CD1c-positive myeloid dendritic cell (primary cell): ENCODE measurements at regions not wholly inside any gene's neighbourhood (a gene's known extent, or its start where the extent isn't known, plus 50 kb on each side); places are given as distances from the start of the nearest gene placed in this dataset.

ENCODE experiments used
- DNase-seq: peaks from one replicate; pipeline ENCODE4 v3.0.0-alpha.2; 2016; ENCODE audit errors: extremely low spot score

- DNase-seq, result no peak
These were observed 91.9 kb upstream of the RESF1 start for GRCh38 chr12:31867292-31867691.

GRCh38 chr12:31866523-31866922, 92.7 kb upstream of the RESF1 start:
- no peak for DNase-seq

GRCh38 chr12:31865023-31865422, 94.2 kb upstream of the RESF1 start:
- no peak for DNase-seq

GRCh38 chr12:31861360-31861759, 97.9 kb upstream of the RESF1 start:
- no peak for DNase-seq

GRCh38 chr12:31860401-31860800, 98.8 kb upstream of the RESF1 start:
- DNase-seq, result no peak

GRCh38 chr12:31859232-31859977, 99.8 kb upstream of the RESF1 start:
- DNase-seq, result peak; percentile 82

- DNase-seq, result no peak
These were observed 103.8 kb upstream of the RESF1 start for GRCh38 chr12:31855427-31855826.

- DNase-seq, result no peak
These were observed 105.2 kb upstream of the RESF1 start for GRCh38 chr12:31853977-31854376.

- DNase-seq, result peak; percentile 65
These were observed 105.7 kb upstream of the RESF1 start for GRCh38 chr12:31853520-31853919.

- no peak for DNase-seq
These were observed 108.9 kb upstream of the RESF1 start for GRCh38 chr12:31850268-31850667.

- no peak for DNase-seq
These were observed 110.0 kb upstream of the RESF1 start for GRCh38 chr12:31849090-31849687.

GRCh38 chr12:31846405-31846804, 112.8 kb upstream of the RESF1 start:
- no peak for DNase-seq

- DNase-seq, result no peak
These were observed 113.4 kb upstream of the RESF1 start for GRCh38 chr12:31845613-31846322.

GRCh38 chr12:31843398-31844095, 114.7 kb upstream of the AMN1 start:
- DNase-seq, result no peak

GRCh38 chr12:31837913-31838312, 109.1 kb upstream of the AMN1 start:
- DNase-seq, result no peak

GRCh38 chr12:31835276-31835882, 106.6 kb upstream of the AMN1 start:
- peak; percentile 56 for DNase-seq

- no peak for DNase-seq
These were observed 105.3 kb upstream of the AMN1 start for GRCh38 chr12:31834150-31834549.

- peak; percentile 75 for DNase-seq
These were observed 104.2 kb upstream of the AMN1 start for GRCh38 chr12:31832740-31833729.

GRCh38 chr12:31828071-31828470, 99.2 kb upstream of the AMN1 start:
- no peak for DNase-seq

GRCh38 chr12:31822761-31823160, 93.9 kb upstream of the AMN1 start:
- no peak for DNase-seq

- DNase-seq, result no peak
These were observed 92.7 kb upstream of the AMN1 start for GRCh38 chr12:31821484-31821883.
